PC-3 (cell line): ENCODE measurements at regions not wholly inside any gene's neighbourhood (a gene's known extent, or its start where the extent isn't known, plus 50 kb on each side); places are given as distances from the start of the nearest gene placed in this dataset.

Experiments used
- CTCF ChIP-seq: fragments of 300-600 bp; sonication (generic); conservative IDR thresholded peaks from 2 replicates; pipeline ENCODE4 v1.5.1; 2017; ENCODE audit warnings: antibody characterized with exemption, low read depth, mild to moderate bottlenecking, low read length
- EZH2 ChIP-seq: fragments of 300-600 bp; sonication (generic); IDR thresholded peaks from one replicate; pipeline ENCODE4 v1.6.1; 2017; ENCODE audit warnings: antibody characterized with exemption, mild to moderate bottlenecking, low read length; ENCODE audit not compliant: unreplicated experiment

DNA sequence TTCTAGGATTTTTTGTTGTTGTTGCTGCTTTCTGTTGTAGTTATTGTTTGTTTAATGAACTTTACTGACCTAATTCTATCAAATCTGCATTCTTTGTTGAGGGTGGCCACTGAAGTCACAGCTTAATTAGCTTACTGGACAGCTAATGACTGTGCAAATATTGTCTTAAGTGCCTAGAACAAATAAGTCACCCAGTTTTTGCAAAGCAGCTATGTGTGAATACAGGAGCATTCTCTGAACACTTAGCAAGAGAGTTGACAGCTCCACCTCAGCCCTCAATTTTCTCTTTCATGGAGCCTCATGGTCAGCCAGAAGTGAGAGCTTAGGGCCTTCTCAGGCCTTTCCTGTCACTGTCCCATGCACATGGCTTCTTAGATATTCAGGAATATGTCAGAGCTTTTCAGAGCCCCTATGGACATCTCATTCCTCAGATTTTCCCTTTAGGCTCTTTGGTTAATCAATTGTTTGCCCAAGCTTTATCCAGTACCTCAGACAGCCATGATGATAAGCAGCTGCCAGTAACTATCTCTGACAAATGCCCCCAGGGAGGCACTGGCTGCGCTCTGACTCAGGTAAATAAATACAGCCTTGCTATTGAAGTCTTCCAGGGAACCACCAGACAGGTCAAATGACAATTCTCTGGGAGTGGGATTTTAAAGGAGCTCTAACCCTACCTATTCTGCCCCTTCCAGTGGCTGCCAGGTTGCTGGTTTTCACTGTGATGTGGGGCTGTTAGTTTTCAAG lies 241.4 kb upstream of the IL12B start:
- no peak for TF ChIP-seq CTCF
- no peak for TF ChIP-seq EZH2
